ENCODE measurements at regions not wholly inside any gene's neighbourhood (a gene's known extent, or its start where the extent isn't known, plus 50 kb on each side); places are given as distances from the start of the nearest gene placed in this dataset.

DNA sequence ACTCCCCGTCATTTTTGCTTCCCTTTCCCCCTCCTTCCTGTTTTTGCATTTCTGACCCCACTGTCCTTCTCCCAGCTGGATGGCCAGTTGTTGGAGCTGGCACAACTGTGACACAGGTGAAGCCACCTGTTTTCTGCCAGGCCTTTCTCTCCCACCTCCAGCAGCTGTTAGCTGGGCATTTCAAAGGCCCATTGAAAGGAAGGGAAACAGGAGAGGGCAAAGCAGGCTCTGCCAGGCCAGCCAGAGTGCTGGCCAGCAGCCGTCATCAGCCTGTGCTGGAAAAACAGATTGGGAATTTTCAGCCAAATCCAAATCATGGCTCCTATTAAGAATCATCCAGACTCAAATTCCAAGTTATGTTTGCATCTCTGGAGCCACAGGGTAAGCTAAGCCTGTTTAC is 155.2 kb upstream of the C2CD4B start:
- H2AFZ ChIP-seq (ENCODE audit: control insufficient read depth, low read length) = no peak overlapping the region
- no peak for DNase-seq (ENCODE audit: low read depth, low spot score)
- no peak for TF ChIP-seq EZH2 (IDR thresholded peaks at IDR 0.05; ENCODE audit: low read length)
- TF ChIP-seq, protein P1, sequence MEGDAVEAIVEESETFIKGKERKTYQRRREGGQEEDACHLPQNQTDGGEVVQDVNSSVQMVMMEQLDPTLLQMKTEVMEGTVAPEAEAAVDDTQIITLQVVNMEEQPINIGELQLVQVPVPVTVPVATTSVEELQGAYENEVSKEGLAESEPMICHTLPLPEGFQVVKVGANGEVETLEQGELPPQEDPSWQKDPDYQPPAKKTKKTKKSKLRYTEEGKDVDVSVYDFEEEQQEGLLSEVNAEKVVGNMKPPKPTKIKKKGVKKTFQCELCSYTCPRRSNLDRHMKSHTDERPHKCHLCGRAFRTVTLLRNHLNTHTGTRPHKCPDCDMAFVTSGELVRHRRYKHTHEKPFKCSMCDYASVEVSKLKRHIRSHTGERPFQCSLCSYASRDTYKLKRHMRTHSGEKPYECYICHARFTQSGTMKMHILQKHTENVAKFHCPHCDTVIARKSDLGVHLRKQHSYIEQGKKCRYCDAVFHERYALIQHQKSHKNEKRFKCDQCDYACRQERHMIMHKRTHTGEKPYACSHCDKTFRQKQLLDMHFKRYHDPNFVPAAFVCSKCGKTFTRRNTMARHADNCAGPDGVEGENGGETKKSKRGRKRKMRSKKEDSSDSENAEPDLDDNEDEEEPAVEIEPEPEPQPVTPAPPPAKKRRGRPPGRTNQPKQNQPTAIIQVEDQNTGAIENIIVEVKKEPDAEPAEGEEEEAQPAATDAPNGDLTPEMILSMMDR (optimal IDR thresholded peaks at IDR 0.05 in 1 of 3, IDR thresholded peaks at IDR 0.05 in 1 of 3, conservative IDR thresholded peaks at IDR 0.05 in 1 of 3; ENCODE audit: extremely low read depth in 1 of 3, insufficient read depth in 2 of 3, low read length in 3 of 3) = no peak
- H3K27ac ChIP-seq (ENCODE audit: control insufficient read depth, insufficient read depth, low read length) = no peak overlapping the region
- no peaks in the 10 kb centered on the region for H4K20me1 ChIP-seq (ENCODE audit: control insufficient read depth, extremely low read depth, insufficient read depth, low read length)
- H3K9ac ChIP-seq (ENCODE audit: control insufficient read depth, extremely low read depth, insufficient read depth, low read length) = no peak overlapping the region
- no peak overlapping the region for H3K4me3 ChIP-seq (ENCODE audit: control insufficient read depth in 2 of 3, extremely low read depth in 1 of 3, insufficient read depth in 2 of 3, low read depth in 1 of 3, low read length in 3 of 3)
- H3K9me1 ChIP-seq (ENCODE audit: control insufficient read depth, extremely low read depth, insufficient read depth, low read length) = no peaks in the 10 kb centered on the region
- no peaks in the 10 kb centered on the region for H3K4me1 ChIP-seq (ENCODE audit: control insufficient read depth, extremely low read depth, insufficient read depth, low read length)
- H3K4me2 ChIP-seq (ENCODE audit: control insufficient read depth, extremely low read depth, insufficient read depth, low read depth, low read length) = no peak overlapping the region
- H3K36me3 ChIP-seq (ENCODE audit: control insufficient read depth in 2 of 2, extremely low read depth in 1 of 2, insufficient read depth in 2 of 2, low read length in 2 of 2) = no peaks in the 10 kb centered on the region
- H3K9me3 ChIP-seq (ENCODE audit: control insufficient read depth, low read depth, low read length) = no peaks in the 10 kb centered on the region
- dilution Hi-C loops (cut with MboI; ENCODE audit: extremely low pct_ligation_motif_present, low sequenced_read_pairs) = no loop called here
- no peaks in the 10 kb centered on the region for H3K79me2 ChIP-seq (ENCODE audit: control insufficient read depth, insufficient read depth, low read length)
- FAIRE-seq = no peak
- H3K27me3 ChIP-seq (ENCODE audit: control insufficient read depth, extremely low read depth, insufficient read depth, low read length) = peaks cover 11% of the 10 kb centered on the region

DNA sequence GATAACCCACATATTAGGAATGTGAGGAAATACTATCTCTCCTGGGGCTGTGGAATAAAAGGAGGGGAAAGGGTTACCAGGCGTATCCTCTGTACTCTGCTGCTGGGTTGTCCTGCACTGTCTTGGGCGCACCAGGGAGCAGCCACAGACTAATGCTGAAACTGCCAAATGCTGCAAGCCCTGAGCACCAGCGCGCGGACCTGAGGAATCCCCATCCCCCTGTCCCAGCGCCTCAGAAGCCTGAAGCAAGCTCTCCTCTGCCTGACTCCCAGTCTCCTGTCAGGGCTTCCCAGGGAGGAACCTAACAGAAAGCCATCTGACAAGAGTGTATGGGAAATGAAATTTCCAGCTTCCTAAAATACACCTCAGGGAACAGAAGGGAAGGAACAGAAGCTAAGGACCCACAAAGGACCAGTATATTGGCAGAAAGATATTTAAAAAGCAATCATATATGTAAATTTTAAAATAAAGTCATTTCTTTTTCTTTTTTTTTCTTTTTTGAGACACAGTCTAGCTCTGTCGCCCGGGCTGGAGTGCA is 158.3 kb upstream of the C2CD4B start:
- Histone ChIP-seq H4K20me1 (ENCODE audit: control insufficient read depth, extremely low read depth, insufficient read depth, low read length) (no peaks in the 10 kb centered on the region), H3K9me3 (ENCODE audit: control insufficient read depth, low read depth, low read length) (no peaks in the 10 kb centered on the region), H2AFZ (ENCODE audit: control insufficient read depth, low read length) (no peak overlapping the region), H3K27ac (ENCODE audit: control insufficient read depth, insufficient read depth, low read length) (no peak overlapping the region), H3K9me1 (ENCODE audit: control insufficient read depth, extremely low read depth, insufficient read depth, low read length) (no peaks in the 10 kb centered on the region), H3K27me3 (ENCODE audit: control insufficient read depth, extremely low read depth, insufficient read depth, low read length) (peaks cover 11% of the 10 kb centered on the region), H3K79me2 (ENCODE audit: control insufficient read depth, insufficient read depth, low read length) (no peaks in the 10 kb centered on the region), H3K4me3 (ENCODE audit: control insufficient read depth in 2 of 3, extremely low read depth in 1 of 3, insufficient read depth in 2 of 3, low read depth in 1 of 3, low read length in 3 of 3) (no peak overlapping the region), H3K4me1 (ENCODE audit: control insufficient read depth, extremely low read depth, insufficient read depth, low read length) (no peaks in the 10 kb centered on the region), H3K4me2 (ENCODE audit: control insufficient read depth, extremely low read depth, insufficient read depth, low read depth, low read length) (no peak overlapping the region), H3K36me3 (ENCODE audit: control insufficient read depth in 2 of 2, extremely low read depth in 1 of 2, insufficient read depth in 2 of 2, low read length in 2 of 2) (no peaks in the 10 kb centered on the region), H3K9ac (ENCODE audit: control insufficient read depth, extremely low read depth, insufficient read depth, low read length) (no peak overlapping the region)
- TF ChIP-seq, protein P1 (optimal IDR thresholded peaks at IDR 0.05 in 1 of 3, IDR thresholded peaks at IDR 0.05 in 1 of 3, conservative IDR thresholded peaks at IDR 0.05 in 1 of 3; ENCODE audit: extremely low read depth in 1 of 3, insufficient read depth in 2 of 3, low read length in 3 of 3) = no peak
- no peak for TF ChIP-seq EZH2 (IDR thresholded peaks at IDR 0.05; ENCODE audit: low read length)
- FAIRE-seq = no peak
- dilution Hi-C loops (cut with MboI; ENCODE audit: extremely low pct_ligation_motif_present, low sequenced_read_pairs) = no loop called here
- no peak for DNase-seq (ENCODE audit: low read depth, low spot score)

Measured in keratinocyte (primary cell).